ENCODE measurements at regions not wholly inside any gene's neighbourhood (a gene's known extent, or its start where the extent isn't known, plus 50 kb on each side); places are given as distances from the start of the nearest gene placed in this dataset.
A peak's percentile ranks its signal among the peaks of the same experiment; 100 is the strongest.

DNA sequence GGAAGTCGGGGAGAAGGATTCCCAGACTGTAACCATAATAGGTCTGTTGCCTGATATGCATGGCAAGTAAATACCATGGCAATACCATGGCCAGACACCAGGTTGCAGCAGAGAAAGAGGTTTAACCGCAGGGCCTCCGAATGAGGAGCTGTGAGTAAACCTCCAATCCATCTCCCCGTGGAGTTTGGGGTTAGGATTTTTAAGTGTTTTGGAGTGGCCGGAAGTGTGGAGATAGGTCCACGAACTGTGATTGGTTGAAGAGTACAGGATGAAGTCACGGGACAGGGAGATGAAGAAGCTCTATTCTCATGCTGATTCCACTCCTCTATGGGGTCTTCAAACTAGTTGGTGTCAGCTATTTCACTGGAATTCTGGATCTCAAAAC lies 127.9 kb downstream of the ST8SIA2 start:
- TF ChIP-seq CTCF (conservative IDR thresholded peaks at IDR 0.05; ENCODE audit: low read depth, low read length) (peak; percentile 80), EZH2 (IDR thresholded peaks at IDR 0.05; ENCODE audit: low read length, unreplicated experiment) (no peak), EZH2phosphoT487 (IDR thresholded peaks at IDR 0.05; ENCODE audit: borderline replicate concordance, low read length) (no peak)

Data from PC-3 (cell line).